Spleen (tissue), 7 donors: ENCODE measurements at regions not wholly inside any gene's neighbourhood (a gene's known extent, or its start where the extent isn't known, plus 50 kb on each side); places are given as distances from the start of the nearest gene placed in this dataset.

Experiments
- CTCF ChIP-seq, 11 experiments: fragments of 200-600 bp in 7 of 11; fragments of 450-650 bp in 4 of 11; sonication (generic) in 4 of 11; IDR thresholded peaks in 8 of 11; conservative IDR thresholded peaks in 3 of 11; 1 replicate in 7 of 11; 2 replicates in 4 of 11; pipeline versions ENCODE4 v1.4.0 to v1.8.0; 2016 to 2021; ENCODE audit warnings: antibody characterized with exemption in 11 of 11, inconsistent platforms in 4 of 11, mild to moderate bottlenecking in 1 of 11
- POLR2A ChIP-seq, 3 donors: fragments of 450-650 bp; IDR thresholded peaks; one replicate each; pipeline ENCODE4 v1.5.1; 2017; ENCODE audit warnings: antibody characterized with exemption in 3 of 3, mild to moderate bottlenecking in 1 of 3
- POLR2AphosphoS5 ChIP-seq, 3 donors: sonication (generic); formaldehyde crosslinking; IDR thresholded peaks; one replicate each; pipeline ENCODE4 v1.5.1; 2017; ENCODE audit warnings: antibody characterized with exemption in 3 of 3
- donor health status: DM: no; HTN: no; CAD: no; lungs with moderate emphysema.
- donor health status: DM: no; HTN: no; CAD: no.
- donor health status: DM: no; HTN: no; CAD: no.

- TF ChIP-seq CTCF (IDR thresholded peaks at IDR 0.05 in 8 of 11, conservative IDR thresholded peaks at IDR 0.05 in 3 of 11): no peak
- no peak for TF ChIP-seq POLR2AphosphoS5 (IDR thresholded peaks at IDR 0.05)
- no peak for TF ChIP-seq POLR2A (IDR thresholded peaks at IDR 0.05)
These were observed 479.5 kb downstream of the MRPL39 start for GRCh38 chr21:25127811-25128210.
